HEK293 (cell line): ENCODE measurements at regions not wholly inside any gene's neighbourhood (a gene's known extent, or its start where the extent isn't known, plus 50 kb on each side); places are given as distances from the start of the nearest gene placed in this dataset.

Source experiments
- CTCF ChIP-seq: fragments of 450-650 bp; formaldehyde crosslinking; IDR thresholded peaks from 2 replicates; pipeline ENCODE4 v1.5.1; 2016; ENCODE audit warnings: missing biosample characterization, missing genetic modification characterization
- GLI4 ChIP-seq: fragments of 450-650 bp; formaldehyde crosslinking; IDR thresholded peaks from 2 replicates; pipeline ENCODE4 v1.5.1; 2016; ENCODE audit warnings: missing biosample characterization, missing genetic modification characterization
- TRIM28 ChIP-seq: IDR thresholded peaks from 2 replicates; pipeline ENCODE4 v1.6.1; 2011; ENCODE audit warnings: low read length, control low read depth, borderline replicate concordance
- ZNF169 ChIP-seq: fragments of 450-650 bp; formaldehyde crosslinking; IDR thresholded peaks from 2 replicates; pipeline ENCODE4 v1.5.1; 2016; ENCODE audit warnings: missing biosample characterization, missing genetic modification characterization
- ZNF202 ChIP-seq: fragments of 450-650 bp; formaldehyde crosslinking; IDR thresholded peaks from 2 replicates; pipeline ENCODE4 v1.5.1; 2016; ENCODE audit warnings: missing biosample characterization, missing genetic modification characterization, borderline replicate concordance
- ZNF221 ChIP-seq: fragments of 450-650 bp; formaldehyde crosslinking; IDR thresholded peaks from 2 replicates; pipeline ENCODE4 v1.5.1; 2017; ENCODE audit warnings: missing biosample characterization, missing genetic modification characterization, borderline replicate concordance
- ZNF639 ChIP-seq: fragments of 450-650 bp; formaldehyde crosslinking; IDR thresholded peaks from 2 replicates; pipeline ENCODE4 v1.5.1; 2016; ENCODE audit warnings: missing biosample characterization, missing genetic modification characterization

- TF ChIP-seq ZNF169 (tag by site-specific recombination) = no peak
- no peak for TF ChIP-seq CTCF (tag by site-specific recombination)
- TF ChIP-seq ZNF221 (tag by site-specific recombination) = no peak
- no peak for TF ChIP-seq TRIM28
- TF ChIP-seq ZNF202 (tag by site-specific recombination) = no peak
- no peak for TF ChIP-seq GLI4 (tag by site-specific recombination)
- TF ChIP-seq ZNF639 = no peak
These were observed 216.0 kb upstream of the ISX start for GRCh38 chr22:34849965-34850364.
